Panc1 (cell line): ENCODE measurements at regions not wholly inside any gene's neighbourhood (a gene's known extent, or its start where the extent isn't known, plus 50 kb on each side); places are given as distances from the start of the nearest gene placed in this dataset.
"Not testable (repeated sequence)": the region's sequence is repeated elsewhere in the genome, so short reads cannot be mapped to it uniquely, and the experiment has no call there.

Source experiments
- ATAC-seq: fragments of 200-7000 bp; cut with Tn5 transposase; 2 replicates; pipeline ENCODE4 v1.9.1; 2020; ENCODE audit warnings: mild to moderate bottlenecking, moderate library complexity
- BruUV-seq: library from RNA; stranded (reverse); fragments of 400-500 nt; replicated peaks from 2 replicates; lab custom pipeline; 2021; lab: Mats Ljungman, UMichigan
- CTCF ChIA-PET: fragments of 300-600 bp; sonication (Branson Sonifier 250); formaldehyde crosslinking; loops from one replicate; lab custom pipeline; 2022; ENCODE audit warnings: antibody characterized with exemption; lab: Charles Lee
- POLR2A ChIA-PET: fragments of 300-600 bp; sonication (Branson Sonifier 250); formaldehyde crosslinking; loops from one replicate; lab custom pipeline; 2022; ENCODE audit warnings: antibody characterized with exemption; lab: Charles Lee
- DNase-seq: peaks from one replicate; pipeline ENCODE4 v3.0.0-alpha.2; 2010; ENCODE audit warnings: low read depth, low spot score
- H3K27ac ChIP-seq: 2 replicates; pipeline ENCODE4 v1.5.1; 2011; ENCODE audit warnings: mild to moderate bottlenecking, low read length, inconsistent platforms
- H3K27me3 ChIP-seq: fragments of 200-500 bp; sonication (Bioruptor generic); 2 replicates; pipeline ENCODE4 v1.6.0; 2014; ENCODE audit warnings: low read length, inconsistent platforms; ENCODE audit not compliant: control insufficient read depth, insufficient read depth
- H3K36me3 ChIP-seq: fragments of 200-500 bp; sonication (Bioruptor generic); 2 replicates; pipeline ENCODE4 v1.5.1; 2014; ENCODE audit warnings: inconsistent platforms, mild to moderate bottlenecking, low read length, moderate library complexity; ENCODE audit not compliant: control insufficient read depth, insufficient read depth
- H3K4me1 ChIP-seq: 2 replicates; pipeline ENCODE4 v1.5.1; 2011; ENCODE audit warnings: inconsistent platforms, mild to moderate bottlenecking, low read length, moderate library complexity; ENCODE audit not compliant: control insufficient read depth, insufficient read depth
- H3K4me3 ChIP-seq, 2 experiments: 2 replicates each; pipeline ENCODE4 v1.5.1; 2011 to 2012; ENCODE audit warnings: low read depth in 2 of 2, low read length in 2 of 2, mild to moderate bottlenecking in 2 of 2, inconsistent platforms in 1 of 2, moderate library complexity in 1 of 2
- H3K9me3 ChIP-seq: fragments of 200-500 bp; sonication (Bioruptor generic); 2 replicates; pipeline ENCODE4 v1.5.1; 2014; ENCODE audit warnings: low read depth, mild to moderate bottlenecking, inconsistent platforms, low read length, moderate library complexity; ENCODE audit not compliant: control insufficient read depth, insufficient read depth
- in situ Hi-C: cut with HindIII; loops from 2 replicates; pipeline ENCODE4 v1.10.0; 2016; ENCODE audit warnings: low sequenced_read_pairs, low pct_unique_long_range_greater_than_20kb
- intact Hi-C: fragments of 100-400 bp; cut with micrococcal nuclease; formaldehyde crosslinking; loops from one replicate; pipeline ENCODE4 v1.10.0; 2022; ENCODE audit not compliant: unreplicated experiment

DNA sequence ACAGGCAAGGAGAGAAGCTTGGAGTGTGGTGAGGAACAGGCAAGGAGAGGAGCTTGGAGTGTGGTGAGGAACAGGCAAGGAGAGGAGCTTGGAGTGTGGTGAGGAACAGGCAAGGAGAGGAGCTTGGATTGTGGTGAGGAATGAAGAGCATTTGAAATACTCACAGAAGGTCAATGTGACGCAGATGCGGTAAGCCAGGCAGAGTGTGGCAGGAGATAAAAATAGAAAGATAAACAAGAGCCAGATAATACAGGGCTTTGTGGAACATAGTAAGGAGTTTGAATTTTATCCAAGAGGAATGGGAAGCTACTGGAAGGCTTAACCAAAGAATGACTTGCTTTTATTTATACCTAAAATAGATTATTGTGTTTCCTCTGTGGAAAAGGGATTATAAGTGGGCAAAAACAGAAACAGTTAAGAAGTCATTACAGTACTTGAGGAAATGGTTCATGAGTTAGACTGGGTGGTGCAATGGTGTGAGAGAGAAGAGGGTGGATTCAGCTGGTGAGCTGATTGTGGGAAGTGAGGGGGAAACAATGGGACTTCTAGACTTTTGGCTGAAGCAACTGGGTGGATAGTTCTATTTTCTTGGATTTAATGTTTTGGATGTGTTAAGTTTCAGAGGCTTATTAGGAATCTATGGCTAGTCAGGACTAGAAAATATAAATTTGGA is 900.1 kb upstream of the TPTE start:
- in situ Hi-C loops, H3K4me1 ChIP-seq, H3K27ac ChIP-seq, DNase-seq, intact Hi-C loops, H3K4me3 ChIP-seq, CTCF ChIA-PET, H3K27me3 ChIP-seq, H3K36me3 ChIP-seq, H3K9me3 ChIP-seq, POLR2A ChIA-PET, ATAC-seq, BruUV-seq: not testable (repeated sequence)

- intact Hi-C loops, H3K27me3 ChIP-seq, ATAC-seq, BruUV-seq, H3K36me3 ChIP-seq, CTCF ChIA-PET, H3K4me3 ChIP-seq, H3K4me1 ChIP-seq, H3K9me3 ChIP-seq, DNase-seq, POLR2A ChIA-PET, in situ Hi-C loops, H3K27ac ChIP-seq: not testable (repeated sequence)
These were observed 893.3 kb upstream of the TPTE start for GRCh38 chr21:9628051-9628450.

- in situ Hi-C loops, ATAC-seq, H3K9me3 ChIP-seq, intact Hi-C loops, BruUV-seq, H3K36me3 ChIP-seq, H3K4me1 ChIP-seq, H3K27me3 ChIP-seq, DNase-seq, CTCF ChIA-PET, H3K27ac ChIP-seq, H3K4me3 ChIP-seq, POLR2A ChIA-PET: not testable (repeated sequence)
These were observed 874.0 kb upstream of the TPTE start for GRCh38 chr21:9647409-9647808.

DNA sequence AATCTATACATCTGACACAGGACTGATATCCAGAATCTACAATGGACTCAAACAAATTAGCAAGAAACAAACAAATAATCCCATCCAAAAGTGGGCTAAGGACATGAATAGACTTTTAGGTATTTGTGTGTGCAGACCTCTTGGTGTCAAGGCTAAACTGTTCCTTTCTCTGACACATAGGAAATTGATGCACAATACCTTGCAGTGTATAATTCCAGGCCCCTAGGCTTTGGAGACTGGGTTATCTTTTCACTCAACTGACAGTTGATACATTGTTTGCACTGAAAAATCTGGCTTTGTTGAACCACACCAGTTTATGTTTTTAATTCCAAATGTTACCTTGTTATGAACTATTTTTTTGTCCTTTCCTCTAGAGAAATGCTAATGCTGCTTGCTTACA is 873.1 kb upstream of the TPTE start:
- H3K27me3 ChIP-seq, H3K27ac ChIP-seq, ATAC-seq, BruUV-seq, H3K36me3 ChIP-seq, H3K9me3 ChIP-seq, H3K4me1 ChIP-seq, POLR2A ChIA-PET, intact Hi-C loops, H3K4me3 ChIP-seq, in situ Hi-C loops, CTCF ChIA-PET, DNase-seq: not testable (repeated sequence)

- CTCF ChIA-PET, H3K9me3 ChIP-seq: not testable (repeated sequence)
These were observed 872.2 kb upstream of the TPTE start for GRCh38 chr21:9648947-9649720.

GRCh38 chr21:9652819-9653218 is 868.6 kb upstream of the TPTE start:
- H3K27ac ChIP-seq, H3K4me1 ChIP-seq, BruUV-seq, POLR2A ChIA-PET, in situ Hi-C loops, H3K9me3 ChIP-seq, CTCF ChIA-PET, intact Hi-C loops, ATAC-seq, H3K36me3 ChIP-seq, H3K4me3 ChIP-seq, H3K27me3 ChIP-seq, DNase-seq: not testable (repeated sequence)

More at GRCh38 chr21:9648947-9649720, 872.2 kb upstream of the TPTE start:
- DNase-seq, H3K36me3 ChIP-seq, H3K4me3 ChIP-seq, H3K27me3 ChIP-seq, H3K27ac ChIP-seq, H3K4me1 ChIP-seq, in situ Hi-C loops, intact Hi-C loops, ATAC-seq, POLR2A ChIA-PET, BruUV-seq: not testable (repeated sequence)

DNA sequence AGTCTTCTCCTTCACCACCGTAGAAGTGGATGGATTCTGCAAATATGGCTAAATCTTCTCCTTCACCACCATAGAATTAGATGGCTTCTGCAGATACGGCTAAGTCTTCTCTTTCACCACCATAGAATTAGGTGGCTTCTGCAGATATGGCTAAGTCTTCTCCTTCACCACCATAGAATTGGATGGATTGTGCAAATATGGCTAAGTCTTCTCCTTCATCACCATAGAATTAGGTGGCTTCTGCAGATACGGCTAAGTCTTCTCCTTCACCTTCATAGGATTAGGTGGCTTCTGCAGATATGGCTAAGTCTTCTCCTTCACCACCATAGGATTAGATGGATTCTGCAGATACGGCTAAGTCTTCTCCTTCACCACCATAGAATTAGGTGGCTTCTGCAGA is 866.2 kb upstream of the TPTE start:
- H3K36me3 ChIP-seq, POLR2A ChIA-PET, BruUV-seq, ATAC-seq, intact Hi-C loops, DNase-seq, in situ Hi-C loops, H3K9me3 ChIP-seq, H3K4me1 ChIP-seq, CTCF ChIA-PET, H3K27me3 ChIP-seq, H3K27ac ChIP-seq, H3K4me3 ChIP-seq: not testable (repeated sequence)
